ENCODE measurements at regions not wholly inside any gene's neighbourhood (a gene's known extent, or its start where the extent isn't known, plus 50 kb on each side); places are given as distances from the start of the nearest gene placed in this dataset.
"Not testable (repeated sequence)": the region's sequence is repeated elsewhere in the genome, so short reads cannot be mapped to it uniquely, and the experiment has no call there.

DNA sequence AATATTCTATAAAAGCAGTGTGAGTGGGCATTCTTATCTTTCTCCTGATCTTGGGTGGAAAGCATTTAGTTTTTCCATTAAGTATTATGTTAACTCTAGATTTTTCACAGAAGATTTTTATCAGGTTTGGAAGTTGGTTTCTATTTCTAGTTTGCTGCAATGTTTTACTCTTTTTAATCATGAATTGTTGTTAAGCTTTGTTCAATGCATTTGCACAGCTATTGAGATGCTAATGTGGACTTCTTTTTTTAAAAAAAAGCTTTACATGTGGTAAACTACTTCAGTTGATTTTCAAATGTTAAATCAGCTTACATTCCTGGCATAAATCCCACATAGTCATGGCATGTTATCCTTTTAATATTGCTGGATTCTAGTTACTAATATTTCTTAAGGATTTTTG is 363.6 kb upstream of the NRP1 start:
- no peak overlapping the region for H3K4me3 Mint-ChIP-seq
- peaks cover 23% of the 10 kb centered on the region for H3K9me3 Mint-ChIP-seq
- H3K27ac Mint-ChIP-seq: no peak overlapping the region
- no peaks in the 10 kb centered on the region for H3K27me3 Mint-ChIP-seq (ENCODE audit: low read depth)
- H3K4me1 Mint-ChIP-seq: no peaks in the 10 kb centered on the region
- DNase-seq (ENCODE audit: low spot score in 2 of 2, unreplicated experiment in 2 of 2): no peak
- H3K36me3 Mint-ChIP-seq: peaks cover 9% of the 10 kb centered on the region
- TF ChIP-seq, protein P1, sequence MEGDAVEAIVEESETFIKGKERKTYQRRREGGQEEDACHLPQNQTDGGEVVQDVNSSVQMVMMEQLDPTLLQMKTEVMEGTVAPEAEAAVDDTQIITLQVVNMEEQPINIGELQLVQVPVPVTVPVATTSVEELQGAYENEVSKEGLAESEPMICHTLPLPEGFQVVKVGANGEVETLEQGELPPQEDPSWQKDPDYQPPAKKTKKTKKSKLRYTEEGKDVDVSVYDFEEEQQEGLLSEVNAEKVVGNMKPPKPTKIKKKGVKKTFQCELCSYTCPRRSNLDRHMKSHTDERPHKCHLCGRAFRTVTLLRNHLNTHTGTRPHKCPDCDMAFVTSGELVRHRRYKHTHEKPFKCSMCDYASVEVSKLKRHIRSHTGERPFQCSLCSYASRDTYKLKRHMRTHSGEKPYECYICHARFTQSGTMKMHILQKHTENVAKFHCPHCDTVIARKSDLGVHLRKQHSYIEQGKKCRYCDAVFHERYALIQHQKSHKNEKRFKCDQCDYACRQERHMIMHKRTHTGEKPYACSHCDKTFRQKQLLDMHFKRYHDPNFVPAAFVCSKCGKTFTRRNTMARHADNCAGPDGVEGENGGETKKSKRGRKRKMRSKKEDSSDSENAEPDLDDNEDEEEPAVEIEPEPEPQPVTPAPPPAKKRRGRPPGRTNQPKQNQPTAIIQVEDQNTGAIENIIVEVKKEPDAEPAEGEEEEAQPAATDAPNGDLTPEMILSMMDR (IDR thresholded peaks at IDR 0.05; ENCODE audit: unreplicated experiment): no peak

DNA sequence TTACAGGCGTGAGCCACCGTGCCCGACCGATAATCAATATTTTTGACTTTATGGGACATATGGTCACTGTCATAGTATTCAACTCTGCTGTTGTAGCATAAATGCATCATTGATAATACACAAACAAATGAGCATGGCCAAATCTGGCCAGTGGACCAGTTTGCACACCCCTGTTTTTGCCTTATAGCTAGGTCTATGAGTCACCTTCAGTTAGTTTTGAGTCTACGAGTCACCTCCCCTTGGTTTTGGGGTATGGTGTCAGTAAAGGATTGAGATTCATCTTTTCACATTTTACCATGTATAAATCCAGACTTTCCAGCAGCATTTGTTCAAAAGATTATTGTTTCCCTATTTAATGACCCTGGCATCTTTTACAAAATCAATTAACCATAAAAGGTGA is 362.5 kb upstream of the NRP1 start:
- Mint-ChIP-seq H3K9me3 (peaks cover 33% of the 10 kb centered on the region), H3K36me3 (peaks cover 16% of the 10 kb centered on the region)

DNA sequence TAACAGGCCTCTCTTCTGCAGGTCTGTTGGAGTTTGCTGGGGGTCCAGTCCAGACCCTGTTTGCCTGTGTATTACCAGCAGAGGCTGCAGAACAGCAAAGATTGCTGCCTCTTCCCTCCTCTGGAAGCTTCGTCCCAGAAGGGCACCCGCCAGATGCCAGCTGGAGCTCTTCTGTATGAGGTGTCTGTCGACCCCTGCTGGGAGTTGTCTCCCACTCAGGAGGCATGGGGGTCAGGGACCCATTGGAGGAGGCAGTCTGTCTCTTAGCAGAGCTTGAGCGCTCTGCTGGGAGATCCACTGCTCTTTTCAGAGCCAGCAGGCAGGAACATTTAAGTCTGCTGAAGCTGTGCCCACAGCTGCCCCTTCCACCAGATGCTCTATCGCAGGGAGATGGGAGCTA is 361.1 kb upstream of the NRP1 start:
- DNase-seq (ENCODE audit: low spot score in 2 of 2, unreplicated experiment in 2 of 2): no peak
- peaks cover 48% of the 10 kb centered on the region for H3K9me3 Mint-ChIP-seq
- H3K27ac Mint-ChIP-seq: no peak overlapping the region
- H3K4me1 Mint-ChIP-seq: no peaks in the 10 kb centered on the region
- peaks cover 23% of the 10 kb centered on the region for H3K36me3 Mint-ChIP-seq
- TF ChIP-seq, protein P1 (IDR thresholded peaks at IDR 0.05; ENCODE audit: unreplicated experiment): no peak
- H3K4me3 Mint-ChIP-seq: no peak overlapping the region
- H3K27me3 Mint-ChIP-seq (ENCODE audit: low read depth): no peaks in the 10 kb centered on the region

More for the DNA sequence above, 362.5 kb upstream of the NRP1 start:
- Mint-ChIP-seq H3K4me1 (no peaks in the 10 kb centered on the region), H3K27me3 (ENCODE audit: low read depth) (no peaks in the 10 kb centered on the region), H3K4me3 (no peak overlapping the region), H3K27ac (no peak overlapping the region)
- DNase-seq (ENCODE audit: low spot score in 2 of 2, unreplicated experiment in 2 of 2): no peak
- TF ChIP-seq, protein P1 (IDR thresholded peaks at IDR 0.05; ENCODE audit: unreplicated experiment): no peak

DNA sequence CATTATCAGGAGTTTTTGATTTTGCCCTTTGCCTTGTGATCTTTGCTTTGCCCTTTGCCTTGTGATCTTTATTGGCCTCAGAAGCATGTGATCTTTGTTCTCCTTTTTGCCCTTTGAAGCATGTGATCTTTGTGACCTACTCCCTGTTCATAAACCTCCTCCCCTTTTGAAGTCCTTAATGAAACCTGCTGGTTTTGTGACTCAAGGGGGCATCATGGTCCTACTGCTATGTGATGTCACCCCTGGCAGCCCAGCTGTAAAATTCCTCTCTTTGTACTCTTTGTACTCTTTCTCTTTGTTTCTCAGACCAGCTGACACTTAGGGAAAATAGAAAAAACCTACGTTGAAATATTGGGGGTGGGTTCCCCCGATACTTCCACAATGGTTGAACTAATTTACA is 356.1 kb upstream of the NRP1 start:
- H3K4me3 Mint-ChIP-seq; H3K27me3 Mint-ChIP-seq (ENCODE audit: low read depth); H3K27ac Mint-ChIP-seq: not testable (repeated sequence)

DNA sequence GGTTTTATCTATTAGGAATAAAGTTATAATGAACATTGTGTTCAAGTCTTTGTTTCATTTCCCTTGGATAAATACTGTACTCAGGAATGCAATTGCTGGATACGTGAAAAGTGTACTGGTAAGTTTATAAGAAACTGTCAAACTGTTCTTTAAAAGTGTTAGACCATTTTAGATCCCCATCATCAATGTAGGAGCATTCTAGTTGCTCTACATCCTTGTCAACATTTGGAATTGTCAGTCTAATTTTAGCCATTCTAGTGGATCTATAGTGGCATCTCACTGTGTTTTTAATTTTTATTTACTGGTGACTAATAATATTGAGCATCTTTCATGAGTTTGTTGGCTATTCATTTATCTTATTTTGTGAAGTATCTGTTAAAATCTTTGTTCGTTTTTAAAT is 354.0 kb upstream of the NRP1 start:
- no peaks in the 10 kb centered on the region for H3K4me1 Mint-ChIP-seq
- H3K9me3 Mint-ChIP-seq: peaks cover 73% of the 10 kb centered on the region
- no peak overlapping the region for H3K27ac Mint-ChIP-seq
- DNase-seq (ENCODE audit: low spot score in 2 of 2, unreplicated experiment in 2 of 2): no peak
- no peaks in the 10 kb centered on the region for H3K27me3 Mint-ChIP-seq (ENCODE audit: low read depth)
- TF ChIP-seq, protein P1 (IDR thresholded peaks at IDR 0.05; ENCODE audit: unreplicated experiment): no peak
- peaks cover 22% of the 10 kb centered on the region for H3K36me3 Mint-ChIP-seq
- H3K4me3 Mint-ChIP-seq: no peak overlapping the region

More for the DNA sequence above, 356.1 kb upstream of the NRP1 start:
- H3K4me1 Mint-ChIP-seq; DNase-seq (ENCODE audit: low spot score in 2 of 2, unreplicated experiment in 2 of 2): not testable (repeated sequence)
- peaks cover 81% of the 10 kb centered on the region for H3K9me3 Mint-ChIP-seq
- peaks cover 26% of the 10 kb centered on the region for H3K36me3 Mint-ChIP-seq

DNA sequence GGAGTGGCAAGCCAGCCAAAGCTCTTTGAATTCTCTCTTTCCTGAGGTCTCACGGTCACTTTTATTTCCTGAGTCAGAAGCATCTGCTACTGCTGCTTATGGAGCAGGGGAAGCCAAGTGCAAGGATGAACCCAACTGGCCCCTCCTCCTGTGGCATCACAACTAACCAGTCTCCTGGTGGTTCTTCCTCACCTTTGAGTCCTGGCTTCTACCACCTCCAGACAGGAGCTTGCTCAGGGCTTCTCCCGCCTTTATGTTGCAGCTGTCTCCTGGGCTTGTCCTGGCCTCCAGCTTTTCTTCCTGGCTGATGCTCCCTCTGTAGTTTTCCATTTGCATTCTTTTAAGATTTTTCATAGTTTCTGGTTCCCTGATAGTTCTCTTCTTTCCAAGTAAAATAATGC is 349.7 kb upstream of the NRP1 start:
- no peaks in the 10 kb centered on the region for H3K27me3 Mint-ChIP-seq (ENCODE audit: low read depth)
- H3K4me3 Mint-ChIP-seq: no peak overlapping the region
- H3K36me3 Mint-ChIP-seq: no peaks in the 10 kb centered on the region
- DNase-seq (ENCODE audit: low spot score in 2 of 2, unreplicated experiment in 2 of 2): no peak
- H3K4me1 Mint-ChIP-seq: peaks cover 11% of the 10 kb centered on the region
- peaks cover 38% of the 10 kb centered on the region for H3K9me3 Mint-ChIP-seq
- TF ChIP-seq, protein P1 (IDR thresholded peaks at IDR 0.05; ENCODE audit: unreplicated experiment): no peak
- H3K27ac Mint-ChIP-seq: no peak overlapping the region

All from mesothelial cell of epicardium (in vitro differentiated cells).